Duodenal mucosa (tissue), 2 donors: ENCODE measurements at regions not wholly inside any gene's neighbourhood (a gene's known extent, or its start where the extent isn't known, plus 50 kb on each side); places are given as distances from the start of the nearest gene placed in this dataset.
"Not testable (repeated sequence)": the region's sequence is repeated elsewhere in the genome, so short reads cannot be mapped to it uniquely, and the experiment has no call there.

Source experiments
- H3K27ac ChIP-seq: one replicate; pipeline ENCODE4 v1.7.0; 2013; ENCODE audit warnings: low read depth, low read length
- H3K27me3 ChIP-seq, 2 donors: one replicate each; pipeline ENCODE4 v1.7.0; 2013; ENCODE audit warnings: low read length in 2 of 2, control low read depth in 1 of 2; ENCODE audit not compliant: insufficient read depth in 2 of 2, control insufficient read depth in 1 of 2
- H3K36me3 ChIP-seq, 2 donors: one replicate each; pipeline ENCODE4 v1.7.0; 2013; ENCODE audit warnings: low read length in 2 of 2, control low read depth in 1 of 2; ENCODE audit not compliant: insufficient read depth in 2 of 2, control insufficient read depth in 1 of 2
- H3K4me1 ChIP-seq, 2 donors: one replicate each; pipeline ENCODE4 v1.7.0; 2013; ENCODE audit warnings: low read length in 2 of 2, control low read depth in 1 of 2; ENCODE audit not compliant: insufficient read depth in 2 of 2, control insufficient read depth in 1 of 2
- H3K4me3 ChIP-seq, 2 donors: one replicate each; pipeline ENCODE4 v1.7.0; 2013; ENCODE audit warnings: low read length in 2 of 2, low read depth in 1 of 2
- H3K9ac ChIP-seq, 2 donors: one replicate each; pipeline ENCODE4 v1.7.0; 2013; ENCODE audit warnings: low read length in 2 of 2, low read depth in 1 of 2
- H3K9me3 ChIP-seq, 2 donors: one replicate each; pipeline ENCODE4 v1.7.0; 2013; ENCODE audit warnings: low read length in 2 of 2, control low read depth in 1 of 2; ENCODE audit not compliant: control insufficient read depth in 1 of 2

- H3K9me3 ChIP-seq, result peaks cover 2 to 3% of the 10 kb centered on the region in 2 donors
- no peak overlapping the region for H3K4me3 ChIP-seq
- no peaks in the 10 kb centered on the region for H3K36me3 ChIP-seq
- H3K27ac ChIP-seq, result no peak overlapping the region
- no peaks in the 10 kb centered on the region for H3K27me3 ChIP-seq
- no peaks in the 10 kb centered on the region for H3K4me1 ChIP-seq
- H3K9ac ChIP-seq, result no peak overlapping the region
Observed at GRCh38 chr1:191396622-191397021, 761.6 kb upstream of the RGS18 start.

- no peak overlapping the region for H3K27ac ChIP-seq
- no peak overlapping the region for H3K9ac ChIP-seq
- H3K4me3 ChIP-seq, result no peak overlapping the region
- peaks cover 2 to 3% of the 10 kb centered on the region in 2 donors for H3K9me3 ChIP-seq
- no peaks in the 10 kb centered on the region for H3K4me1 ChIP-seq
- H3K27me3 ChIP-seq, result no peaks in the 10 kb centered on the region
- no peaks in the 10 kb centered on the region for H3K36me3 ChIP-seq
Observed at GRCh38 chr1:191398551-191398950, 759.7 kb upstream of the RGS18 start.

GRCh38 chr1:191405417-191405816 is 752.8 kb upstream of the RGS18 start:
- Histone ChIP-seq H3K4me3 (no peak overlapping the region), H3K36me3 (no peaks in the 10 kb centered on the region), H3K9ac (no peak overlapping the region)

GRCh38 chr1:191414981-191415640 is 743.2 kb upstream of the RGS18 start:
- H3K27ac ChIP-seq, result no peak overlapping the region
- no peaks in the 10 kb centered on the region for H3K9me3 ChIP-seq
- H3K4me3 ChIP-seq, result no peak overlapping the region
- H3K9ac ChIP-seq, result no peak overlapping the region
- no peaks in the 10 kb centered on the region for H3K4me1 ChIP-seq
- H3K36me3 ChIP-seq, result no peaks in the 10 kb centered on the region
- no peaks in the 10 kb centered on the region for H3K27me3 ChIP-seq

More at GRCh38 chr1:191405417-191405816, 752.8 kb upstream of the RGS18 start:
- no peaks in the 10 kb centered on the region for H3K27me3 ChIP-seq
- no peaks in the 10 kb centered on the region for H3K4me1 ChIP-seq
- no peak overlapping the region for H3K27ac ChIP-seq
- no peaks in the 10 kb centered on the region for H3K9me3 ChIP-seq

- H3K27ac ChIP-seq, result no peak overlapping the region
- no peaks in the 10 kb centered on the region for H3K27me3 ChIP-seq
- no peaks in the 10 kb centered on the region for H3K9me3 ChIP-seq
- H3K36me3 ChIP-seq, result no peaks in the 10 kb centered on the region
- no peak overlapping the region for H3K9ac ChIP-seq
- no peak overlapping the region for H3K4me3 ChIP-seq
- no peaks in the 10 kb centered on the region for H3K4me1 ChIP-seq
Observed at GRCh38 chr1:191419842-191420241, 738.4 kb upstream of the RGS18 start.

- Histone ChIP-seq H3K36me3 (no peaks in the 10 kb centered on the region), H3K27me3 (no peaks in the 10 kb centered on the region), H3K9ac (no peak overlapping the region), H3K9me3 (no peaks in the 10 kb centered on the region), H3K4me1 (no peaks in the 10 kb centered on the region), H3K27ac (no peak overlapping the region), H3K4me3 (no peak overlapping the region)
Observed at GRCh38 chr1:191427593-191427992, 730.7 kb upstream of the RGS18 start.

GRCh38 chr1:191432817-191433216 is 725.4 kb upstream of the RGS18 start:
- H3K27ac ChIP-seq, result no peak overlapping the region
- no peaks in the 10 kb centered on the region for H3K9me3 ChIP-seq
- H3K4me3 ChIP-seq, result no peak overlapping the region

GRCh38 chr1:191438979-191439378 is 719.3 kb upstream of the RGS18 start:
- Histone ChIP-seq H3K36me3 (no peaks in the 10 kb centered on the region), H3K9me3 (no peaks in the 10 kb centered on the region), H3K27ac (no peak overlapping the region), H3K27me3 (no peaks in the 10 kb centered on the region), H3K4me3 (no peak overlapping the region), H3K9ac (no peak overlapping the region), H3K4me1 (no peaks in the 10 kb centered on the region)

More at GRCh38 chr1:191432817-191433216, 725.4 kb upstream of the RGS18 start:
- Histone ChIP-seq H3K36me3 (no peaks in the 10 kb centered on the region), H3K27me3 (no peaks in the 10 kb centered on the region), H3K4me1 (no peaks in the 10 kb centered on the region), H3K9ac (no peak overlapping the region)

GRCh38 chr1:191448279-191448678 is 710.0 kb upstream of the RGS18 start:
- not testable (repeated sequence) for H3K9me3 ChIP-seq, H3K4me3 ChIP-seq, H3K36me3 ChIP-seq

GRCh38 chr1:191452586-191452985 is 705.7 kb upstream of the RGS18 start:
- no peak overlapping the region for H3K27ac ChIP-seq
- no peak overlapping the region for H3K4me3 ChIP-seq
- H3K9me3 ChIP-seq, result no peaks in the 10 kb centered on the region
- no peak overlapping the region for H3K9ac ChIP-seq
- H3K4me1 ChIP-seq, result no peaks in the 10 kb centered on the region
- H3K36me3 ChIP-seq, result no peaks in the 10 kb centered on the region
- H3K27me3 ChIP-seq, result no peaks in the 10 kb centered on the region

More at GRCh38 chr1:191448279-191448678, 710.0 kb upstream of the RGS18 start:
- not testable (repeated sequence) for H3K9ac ChIP-seq, H3K4me1 ChIP-seq, H3K27me3 ChIP-seq, H3K27ac ChIP-seq
